CD14-positive monocyte (primary cell): ENCODE measurements at regions not wholly inside any gene's neighbourhood (a gene's known extent, or its start where the extent isn't known, plus 50 kb on each side); places are given as distances from the start of the nearest gene placed in this dataset.
"Not testable (repeated sequence)": the region's sequence is repeated elsewhere in the genome, so short reads cannot be mapped to it uniquely, and the experiment has no call there.

ENCODE experiments used
- DNase-seq, 3 donors: peaks; one replicate each; pipeline ENCODE4 v3.0.0-alpha.2; 2011 to 2022
- H2AFZ ChIP-seq: 2 replicates; pipeline ENCODE4 v1.6.0; 2012; ENCODE audit warnings: mild to moderate bottlenecking, low read depth, low read length, inconsistent platforms; ENCODE audit not compliant: insufficient read depth, poor library complexity, severe bottlenecking
- H3K27ac ChIP-seq, 2 donors: 1 replicate in 1 of 2; 2 replicates in 1 of 2; pipeline ENCODE4 v1.5.1; 2012 to 2013; ENCODE audit warnings: low read length in 2 of 2, control low read depth in 1 of 2, inconsistent platforms in 1 of 2, low read depth in 1 of 2, mild to moderate bottlenecking in 1 of 2
- H3K27me3 ChIP-seq, 2 donors: one replicate each; pipeline versions ENCODE4 v1.6.0 to v1.6.1; 2011 to 2013; ENCODE audit warnings: low read length in 2 of 2; ENCODE audit not compliant: control insufficient read depth in 2 of 2, insufficient read depth in 2 of 2
- H3K36me3 ChIP-seq, 2 donors: replicated peaks in 1 of 2; 1 replicate in 1 of 2; 2 replicates in 1 of 2; pipeline versions ENCODE4 v1.5.1 to v1.6.1; 2012 to 2013; ENCODE audit warnings: low read length in 2 of 2, control low read depth in 1 of 2, inconsistent platforms in 1 of 2, mild to moderate bottlenecking in 1 of 2; ENCODE audit not compliant: insufficient read depth in 2 of 2, control insufficient read depth in 1 of 2
- H3K4me1 ChIP-seq, 2 donors: 1 replicate in 1 of 2; 2 replicates in 1 of 2; pipeline versions ENCODE4 v1.5.1 to v1.6.1; 2012 to 2013; ENCODE audit warnings: low read length in 2 of 2, control low read depth in 1 of 2, inconsistent platforms in 1 of 2, mild to moderate bottlenecking in 1 of 2, moderate library complexity in 1 of 2; ENCODE audit not compliant: insufficient read depth in 2 of 2, control insufficient read depth in 1 of 2
- H3K4me2 ChIP-seq: replicated peaks from 2 replicates; pipeline ENCODE3; 2012; ENCODE audit warnings: low read length, moderate library complexity, mild to moderate bottlenecking; ENCODE audit not compliant: poor library complexity, severe bottlenecking; ENCODE audit errors: extremely low read depth
- H3K4me3 ChIP-seq, 3 experiments: fragments of 200-600 bp in 1 of 3; sonication (generic) in 1 of 3; replicated peaks in 1 of 3; 1 replicate in 2 of 3; 2 replicates in 1 of 3; pipeline ENCODE4 v1.5.1; 2011 to 2013; ENCODE audit warnings: low read length in 3 of 3, mild to moderate bottlenecking in 3 of 3, control low read depth in 2 of 3, low read depth in 2 of 3, inconsistent platforms in 1 of 3, moderate library complexity in 1 of 3
- H3K79me2 ChIP-seq: 2 replicates; pipeline ENCODE4 v1.6.0; 2012; ENCODE audit warnings: mild to moderate bottlenecking, control low read depth, inconsistent platforms, low read length, moderate library complexity; ENCODE audit not compliant: insufficient read depth
- H3K9ac ChIP-seq: 2 replicates; pipeline ENCODE4 v1.6.0; 2017; ENCODE audit warnings: low read length, mild to moderate bottlenecking; ENCODE audit not compliant: insufficient read depth, poor library complexity, severe bottlenecking
- H3K9me3 ChIP-seq, 2 donors: replicated peaks in 1 of 2; 1 replicate in 1 of 2; 2 replicates in 1 of 2; pipeline versions ENCODE4 v1.5.1 to v1.6.1; 2012 to 2013; ENCODE audit warnings: low read length in 2 of 2, control low read depth in 1 of 2; ENCODE audit not compliant: control insufficient read depth in 1 of 2, insufficient read depth in 1 of 2
- H4K20me1 ChIP-seq: 2 replicates; pipeline ENCODE4 v1.6.0; 2012; ENCODE audit warnings: mild to moderate bottlenecking, low read length, control low read depth, moderate library complexity; ENCODE audit not compliant: insufficient read depth
- H3K27ac Mint-ChIP-seq, 7 donors: one replicate each; pipeline ENCODE4 v1.8.0; 2020; ENCODE audit warnings: mild to moderate bottlenecking in 7 of 7, mixed read lengths in 7 of 7, moderate library complexity in 6 of 7, inconsistent platforms in 2 of 7
- H3K27me3 Mint-ChIP-seq, 3 donors: one replicate each; pipeline ENCODE4 v1.8.0; 2021 to 2022; ENCODE audit warnings: low read depth in 3 of 3, mild to moderate bottlenecking in 3 of 3, mixed read lengths in 3 of 3, moderate library complexity in 3 of 3, inconsistent platforms in 1 of 3
- H3K36me3 Mint-ChIP-seq, 2 donors: one replicate each; pipeline ENCODE4 v1.8.0; 2020; ENCODE audit warnings: mixed read lengths in 2 of 2, inconsistent platforms in 1 of 2, mild to moderate bottlenecking in 1 of 2
- H3K4me1 Mint-ChIP-seq: one replicate; pipeline ENCODE4 v1.8.0; 2020; ENCODE audit warnings: mild to moderate bottlenecking, mixed read lengths
- H3K4me3 Mint-ChIP-seq, 2 donors: one replicate each; pipeline ENCODE4 v1.8.0; 2020; ENCODE audit warnings: mild to moderate bottlenecking in 2 of 2, mixed read lengths in 2 of 2, moderate library complexity in 1 of 2
- H3K9me3 Mint-ChIP-seq, 7 donors: one replicate each; pipeline ENCODE4 v1.8.0; 2020 to 2022; ENCODE audit warnings: mixed read lengths in 7 of 7, mild to moderate bottlenecking in 6 of 7, moderate library complexity in 6 of 7, inconsistent platforms in 2 of 7
- CTCF ChIP-seq: fragments of 200-600 bp; IDR thresholded peaks from one replicate; pipeline ENCODE4 v1.8.0; 2022; ENCODE audit warnings: antibody characterized with exemption, mild to moderate bottlenecking
- WGBS: methylation state at CpG from one replicate; pipeline ENCODE4 v1.1.5; 2013; ENCODE audit warnings: missing lambda C conversion rate; ENCODE audit not compliant: insufficient coverage; 5-methylcytosine and 5-hydroxymethylcytosine counted together
- intact Hi-C, 2 donors: fragments of 100-400 bp; cut with micrococcal nuclease; formaldehyde crosslinking; loops; one replicate each; pipeline versions ENCODE4 v1.15.0 to v1.15.1; 2023

GRCh38 chr16:8402981-8403843 lies 187.1 kb downstream of the TMEM114 start:
- Histone ChIP-seq H2AFZ (no peak overlapping the region), H3K4me2 (no peak overlapping the region), H4K20me1 (no peaks in the 10 kb centered on the region), H3K79me2 (no peaks in the 10 kb centered on the region), H3K4me1 (no peaks in the 10 kb centered on the region), H3K27me3 (no peaks in the 10 kb centered on the region), H3K9me3 (no peaks in the 10 kb centered on the region), H3K27ac (no peak overlapping the region), H3K9ac (no peak overlapping the region), H3K36me3 (no peaks in the 10 kb centered on the region), H3K4me3 (no peak overlapping the region)
- H3K27me3 Mint-ChIP-seq = peaks cover 0 to 4% (median 2%) of the 10 kb centered on the region in 3 donors
- intact Hi-C loops = no loop called here
- no peak overlapping the region for H3K27ac Mint-ChIP-seq
- no peaks in the 10 kb centered on the region for H3K36me3 Mint-ChIP-seq
- 89% methylated on average over 6 of the region's 11 CpGs for WGBS
- TF ChIP-seq CTCF = no peak
- H3K9me3 Mint-ChIP-seq = peaks cover 0 to 11% (median 0%) of the 10 kb centered on the region in 7 donors
- no peak for DNase-seq
- H3K4me3 Mint-ChIP-seq = no peak overlapping the region
- no peaks in the 10 kb centered on the region for H3K4me1 Mint-ChIP-seq

GRCh38 chr16:8400683-8401082 lies 189.6 kb downstream of the TMEM114 start:
- H3K27me3 ChIP-seq, H3K4me2 ChIP-seq, H3K27me3 Mint-ChIP-seq, H3K4me1 Mint-ChIP-seq, DNase-seq, H3K27ac ChIP-seq, intact Hi-C loops, H3K4me3 ChIP-seq, H3K36me3 ChIP-seq, H4K20me1 ChIP-seq, H3K4me3 Mint-ChIP-seq, H3K9me3 Mint-ChIP-seq, H3K9me3 ChIP-seq, H3K4me1 ChIP-seq, H3K27ac Mint-ChIP-seq, H3K79me2 ChIP-seq, H3K9ac ChIP-seq, H2AFZ ChIP-seq, H3K36me3 Mint-ChIP-seq: not testable (repeated sequence)
- WGBS = 67% methylated on average over 1 of the region's 6 CpGs
